NT2/D1 (cell line): ENCODE measurements at regions not wholly inside any gene's neighbourhood (a gene's known extent, or its start where the extent isn't known, plus 50 kb on each side); places are given as distances from the start of the nearest gene placed in this dataset.
"Not testable (repeated sequence)": the region's sequence is repeated elsewhere in the genome, so short reads cannot be mapped to it uniquely, and the experiment has no call there.

Source experiments
- DNase-seq: peaks from one replicate; pipeline ENCODE4 v3.0.0-alpha.2; 2011; ENCODE audit warnings: low read depth, low spot score
- H3K27me3 ChIP-seq: 2 replicates; pipeline ENCODE4 v1.6.0; 2011; ENCODE audit warnings: mild to moderate bottlenecking; ENCODE audit not compliant: insufficient read length, insufficient read depth
- H3K36me3 ChIP-seq: 2 replicates; pipeline ENCODE4 v1.6.1; 2011; ENCODE audit warnings: mild to moderate bottlenecking, low read length, mixed read lengths; ENCODE audit not compliant: insufficient read depth, insufficient read length
- H3K4me1 ChIP-seq: 2 replicates; pipeline ENCODE4 v1.5.1; 2011; ENCODE audit not compliant: insufficient read depth, insufficient read length
- H3K4me3 ChIP-seq: 2 replicates; pipeline ENCODE4 v1.5.1; 2011; ENCODE audit warnings: low read depth; ENCODE audit not compliant: insufficient read length
- H3K9ac ChIP-seq: 2 replicates; pipeline ENCODE4 v1.6.0; 2011; ENCODE audit warnings: low read depth; ENCODE audit not compliant: insufficient read length
- H3K9me3 ChIP-seq: 2 replicates; pipeline ENCODE4 v1.5.1; 2011; ENCODE audit warnings: mild to moderate bottlenecking, low read length; ENCODE audit not compliant: insufficient read depth
- SUZ12 ChIP-seq: IDR thresholded peaks from 2 replicates; pipeline ENCODE4 v1.6.1; 2011; ENCODE audit not compliant: insufficient read length, insufficient read depth; ENCODE audit errors: extremely low read depth
- YY1 ChIP-seq: IDR thresholded peaks from 2 replicates; pipeline ENCODE4 v1.6.1; 2011; ENCODE audit not compliant: insufficient read length, insufficient read depth
- ZNF274 ChIP-seq: IDR thresholded peaks from 2 replicates; pipeline ENCODE4 v1.6.1; 2011; ENCODE audit warnings: mild to moderate bottlenecking, low read depth, low read length

GRCh38 chr16:55016515-55016914, 85.8 kb downstream of the IRX5 start:
- no peaks in the 10 kb centered on the region for H3K36me3 ChIP-seq
- no peak overlapping the region for H3K9ac ChIP-seq
- no peak for DNase-seq
- H3K27me3 ChIP-seq: no peaks in the 10 kb centered on the region
- no peaks in the 10 kb centered on the region for H3K4me1 ChIP-seq
- no peak overlapping the region for H3K4me3 ChIP-seq
- TF ChIP-seq SUZ12 (no peak), YY1 (no peak), ZNF274 (no peak)
- H3K9me3 ChIP-seq: peaks cover 9% of the 10 kb centered on the region; the same call in 1 of the 2 replicates

DNA sequence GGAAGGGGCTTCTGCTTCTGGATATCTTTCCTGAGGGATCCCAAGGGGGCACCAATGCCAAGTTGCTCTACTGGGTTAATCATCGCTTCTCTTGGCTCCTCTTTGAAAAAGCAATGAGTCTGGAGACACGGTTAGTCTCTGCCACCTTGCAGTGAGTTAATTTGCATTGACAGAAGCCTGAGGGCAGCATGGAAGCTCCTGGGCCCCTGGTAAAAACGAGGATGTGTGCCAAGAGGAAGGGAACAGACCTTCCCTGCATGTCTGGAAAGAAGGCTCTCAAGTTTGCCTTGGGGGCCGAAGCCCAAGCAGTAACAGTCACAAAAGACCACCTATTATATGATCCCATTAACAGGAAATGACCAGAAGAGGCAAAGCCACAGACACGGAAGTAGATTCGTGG, 86.7 kb downstream of the IRX5 start:
- H3K4me1 ChIP-seq: no peaks in the 10 kb centered on the region
- DNase-seq: no peak
- TF ChIP-seq ZNF274 (no peak), SUZ12 (no peak), YY1 (no peak)
- H3K27me3 ChIP-seq: no peaks in the 10 kb centered on the region
- H3K9ac ChIP-seq: no peak overlapping the region
- no peaks in the 10 kb centered on the region for H3K36me3 ChIP-seq
- no peak overlapping the region for H3K4me3 ChIP-seq
- peaks cover 9% of the 10 kb centered on the region; the same call in 1 of the 2 replicates for H3K9me3 ChIP-seq

- H3K36me3 ChIP-seq: no peaks in the 10 kb centered on the region
- H3K4me1 ChIP-seq: no peaks in the 10 kb centered on the region
- H3K27me3 ChIP-seq: no peaks in the 10 kb centered on the region
- peaks cover 9% of the 10 kb centered on the region; the same call in 1 of the 2 replicates for H3K9me3 ChIP-seq
- H3K4me3 ChIP-seq: no peak overlapping the region
- DNase-seq: no peak
- H3K9ac ChIP-seq: no peak overlapping the region
- TF ChIP-seq SUZ12 (no peak), YY1 (no peak), ZNF274 (no peak)
Observed at GRCh38 chr16:55018881-55019280, 88.2 kb downstream of the IRX5 start.

- Histone ChIP-seq H3K27me3 (no peaks in the 10 kb centered on the region), H3K9ac (no peak overlapping the region), H3K4me3 (no peak overlapping the region), H3K9me3 (peaks cover 9% of the 10 kb centered on the region; the same call in 1 of the 2 replicates), H3K4me1 (no peaks in the 10 kb centered on the region), H3K36me3 (no peaks in the 10 kb centered on the region)
- DNase-seq: no peak
- TF ChIP-seq SUZ12 (no peak), ZNF274 (no peak), YY1 (no peak)
Observed at GRCh38 chr16:55019419-55020131, 88.9 kb downstream of the IRX5 start.

DNA sequence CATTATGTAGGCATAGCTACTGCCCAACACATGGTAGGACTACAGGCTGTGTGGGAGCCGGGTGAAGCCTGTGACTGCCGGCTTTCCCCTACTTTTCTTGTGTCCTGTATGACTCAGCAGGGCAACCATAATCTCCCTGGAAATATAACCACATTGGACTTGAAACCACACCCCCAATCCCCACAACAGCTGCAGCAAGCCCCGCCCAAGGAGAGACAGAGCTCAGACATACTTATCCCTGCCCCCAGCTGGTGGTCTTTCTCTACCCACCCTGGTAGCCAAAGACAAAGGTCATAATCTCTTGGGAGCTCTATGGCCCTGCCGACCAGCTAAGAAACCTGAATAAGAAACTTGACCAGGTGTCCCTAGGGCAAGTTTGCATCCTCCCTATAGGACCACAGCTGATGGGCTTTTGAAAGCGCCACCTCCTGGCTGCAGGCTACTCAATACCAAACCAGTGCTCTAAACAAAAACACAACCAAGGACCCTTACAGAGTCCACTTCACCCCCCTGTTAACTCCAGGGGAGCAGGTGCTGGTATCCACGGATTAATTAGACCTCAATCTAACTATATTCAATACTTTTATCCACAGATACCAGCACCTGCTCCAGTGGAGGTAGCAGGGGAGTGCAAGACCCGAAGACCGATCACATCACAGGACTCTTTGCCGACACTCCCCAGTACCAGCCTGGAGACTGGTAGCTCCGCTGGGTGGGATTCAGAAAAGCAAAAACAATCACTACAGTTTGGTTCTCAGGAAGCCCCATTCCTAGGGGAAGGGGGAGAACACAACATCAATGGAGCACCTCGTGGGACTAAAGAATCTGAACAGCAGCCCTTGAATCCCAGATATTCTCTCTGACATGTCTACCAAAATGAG, 91.2 kb downstream of the IRX5 start:
- Histone ChIP-seq H3K27me3 (no peaks in the 10 kb centered on the region), H3K4me1 (no peaks in the 10 kb centered on the region), H3K4me3 (no peak overlapping the region), H3K9ac (no peak overlapping the region), H3K36me3 (no peaks in the 10 kb centered on the region), H3K9me3 (peaks cover 9% of the 10 kb centered on the region; the same call in 1 of the 2 replicates)
- no peak for DNase-seq
- TF ChIP-seq ZNF274: no peak
- TF ChIP-seq YY1: no peak
- TF ChIP-seq SUZ12: no peak

DNA sequence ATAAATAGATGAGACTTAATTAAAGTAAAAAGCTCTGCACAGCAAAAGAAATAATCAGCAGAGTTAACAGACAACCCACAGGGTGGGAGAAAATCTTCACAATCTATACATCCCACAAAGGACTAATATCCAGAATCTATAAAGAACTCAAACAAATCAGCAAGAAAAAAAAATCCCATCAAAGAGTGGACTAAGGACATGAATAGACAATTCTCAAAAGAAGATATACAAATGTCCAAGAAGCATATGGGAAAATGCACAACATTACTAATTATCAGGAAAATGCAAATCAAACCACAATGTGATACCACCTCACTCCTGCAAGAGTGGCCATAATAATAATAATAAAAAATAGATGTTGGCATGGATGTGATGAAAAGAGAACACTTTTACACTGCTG, 96.6 kb downstream of the IRX5 start:
- DNase-seq, H3K9ac ChIP-seq, H3K9me3 ChIP-seq, H3K27me3 ChIP-seq, H3K36me3 ChIP-seq, H3K4me3 ChIP-seq, H3K4me1 ChIP-seq: not testable (repeated sequence)

DNA sequence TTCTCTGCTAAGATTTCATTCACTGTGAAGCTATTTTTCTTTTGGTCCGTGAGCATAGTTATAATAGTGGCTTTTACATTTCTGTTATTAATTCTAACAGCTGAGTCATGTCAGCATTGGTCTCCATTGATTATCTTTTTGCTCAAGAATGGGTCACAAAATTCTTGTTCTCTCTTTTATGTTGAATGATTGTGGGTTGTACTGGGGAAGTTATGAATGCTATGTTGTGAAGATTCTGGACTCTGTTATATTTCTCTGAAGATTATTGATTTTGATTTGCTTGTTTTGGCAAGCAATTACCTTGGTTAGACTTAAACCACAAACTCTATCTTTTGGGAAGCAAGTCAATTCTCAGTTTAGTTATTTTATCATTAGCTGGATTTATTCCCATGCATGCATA, 98.8 kb downstream of the IRX5 start:
- Histone ChIP-seq H3K4me1 (no peaks in the 10 kb centered on the region), H3K36me3 (no peaks in the 10 kb centered on the region), H3K4me3 (no peak overlapping the region), H3K9me3 (no peaks in the 10 kb centered on the region), H3K9ac (no peak overlapping the region), H3K27me3 (no peaks in the 10 kb centered on the region)
- no peak for DNase-seq
- no peak for TF ChIP-seq SUZ12
- no peak for TF ChIP-seq ZNF274
- TF ChIP-seq YY1: no peak
